T-helper 2 cell (primary cell): ENCODE measurements at regions not wholly inside any gene's neighbourhood (a gene's known extent, or its start where the extent isn't known, plus 50 kb on each side); places are given as distances from the start of the nearest gene placed in this dataset.
"Not testable (repeated sequence)": the region's sequence is repeated elsewhere in the genome, so short reads cannot be mapped to it uniquely, and the experiment has no call there.

ENCODE experiments used
- DNase-seq, 5 experiments: peaks; one replicate each; pipeline versions ENCODE4 v3.0.0 to v3.0.0-alpha.2; 2012 to 2022

DNA sequence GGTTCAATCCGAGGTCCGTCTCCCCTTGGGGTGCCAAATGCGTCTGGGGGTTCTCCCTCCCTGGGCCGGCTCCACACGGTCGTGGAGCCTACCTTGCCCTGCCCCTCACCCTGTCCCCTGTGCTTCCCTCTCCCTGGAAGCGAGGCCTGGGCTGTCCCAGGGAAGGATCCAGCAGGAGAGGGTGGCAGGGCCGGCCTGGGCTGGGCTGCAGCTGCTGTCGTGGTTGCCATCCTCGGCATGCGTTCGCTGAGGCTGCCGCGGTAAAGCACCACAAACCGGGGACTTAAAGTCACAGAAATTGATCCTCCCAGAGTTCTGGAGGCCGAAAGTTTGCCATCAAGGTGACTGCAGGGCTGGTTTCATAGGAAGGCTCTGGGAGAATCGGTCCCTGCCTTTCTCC, 123.0 kb upstream of the TMPRSS2 start:
- DNase-seq, result no peak

- DNase-seq, result no peak
Observed at GRCh38 chr21:41630249-41630648, 122.3 kb upstream of the TMPRSS2 start.

DNA sequence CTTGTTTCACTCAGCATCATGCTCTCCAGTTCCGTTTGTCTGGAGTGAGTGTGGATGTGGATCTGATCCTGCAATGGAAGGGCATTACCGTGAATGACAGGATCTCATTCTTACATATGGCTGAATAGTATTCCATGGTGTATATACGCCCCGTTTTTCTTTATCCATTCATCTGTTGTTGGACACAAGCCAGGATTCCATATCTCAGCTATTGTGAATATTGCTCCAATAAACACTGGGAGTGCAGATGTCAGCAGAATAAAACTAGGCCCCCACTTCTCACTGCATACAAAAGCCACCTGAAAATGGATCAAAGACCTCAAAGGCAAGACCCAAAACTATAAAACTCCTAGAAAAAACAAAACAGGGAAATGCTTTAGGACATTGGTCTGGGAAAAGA, 120.3 kb upstream of the TMPRSS2 start:
- DNase-seq, result no peak

DNA sequence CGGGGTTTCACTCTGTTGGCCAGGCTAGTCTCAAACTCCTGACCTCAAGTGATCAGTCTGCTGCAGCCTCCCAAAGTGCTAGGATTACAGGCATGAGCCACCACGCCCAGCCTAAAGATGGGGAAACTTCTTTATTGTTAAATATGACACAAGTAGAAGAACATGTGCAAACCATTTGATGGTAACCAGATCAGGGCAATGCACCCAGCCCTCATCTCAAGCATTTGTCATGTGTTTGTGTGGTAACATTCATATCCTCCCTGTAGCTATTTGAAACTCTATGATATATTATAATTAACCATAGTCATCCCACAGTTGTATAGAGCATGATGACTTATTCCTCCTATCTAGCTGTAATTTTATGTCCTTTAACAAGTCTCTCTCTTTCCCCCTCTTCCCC, 119.5 kb upstream of the TMPRSS2 start:
- DNase-seq, result no peak

DNA sequence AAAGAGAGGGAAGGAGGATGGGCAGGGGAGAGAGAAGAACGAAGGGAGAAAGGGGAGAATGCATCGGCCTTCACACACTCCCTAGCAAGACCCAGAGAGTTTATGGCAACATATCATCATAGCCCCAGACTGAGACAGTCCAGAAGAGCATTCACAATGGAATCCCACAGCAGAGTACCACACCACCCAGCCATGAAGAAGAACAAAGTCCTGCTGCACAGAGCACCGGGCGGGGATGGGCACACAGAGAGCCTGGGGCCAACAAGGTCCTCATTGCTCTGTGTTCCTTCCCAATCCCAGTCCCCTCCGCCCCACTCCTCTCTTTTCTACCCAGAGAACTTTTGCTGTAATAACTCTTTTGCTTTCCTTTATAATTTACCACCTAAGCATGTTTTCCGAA, 118.1 kb upstream of the TMPRSS2 start:
- DNase-seq, result no peak

GRCh38 chr21:41625428-41625827, 117.5 kb upstream of the TMPRSS2 start:
- DNase-seq, result no peak

- DNase-seq, result no peak
Observed at GRCh38 chr21:41624674-41625310, 116.8 kb upstream of the TMPRSS2 start.

- no peak for DNase-seq
Observed at GRCh38 chr21:41623945-41624344, 116.0 kb upstream of the TMPRSS2 start.

DNA sequence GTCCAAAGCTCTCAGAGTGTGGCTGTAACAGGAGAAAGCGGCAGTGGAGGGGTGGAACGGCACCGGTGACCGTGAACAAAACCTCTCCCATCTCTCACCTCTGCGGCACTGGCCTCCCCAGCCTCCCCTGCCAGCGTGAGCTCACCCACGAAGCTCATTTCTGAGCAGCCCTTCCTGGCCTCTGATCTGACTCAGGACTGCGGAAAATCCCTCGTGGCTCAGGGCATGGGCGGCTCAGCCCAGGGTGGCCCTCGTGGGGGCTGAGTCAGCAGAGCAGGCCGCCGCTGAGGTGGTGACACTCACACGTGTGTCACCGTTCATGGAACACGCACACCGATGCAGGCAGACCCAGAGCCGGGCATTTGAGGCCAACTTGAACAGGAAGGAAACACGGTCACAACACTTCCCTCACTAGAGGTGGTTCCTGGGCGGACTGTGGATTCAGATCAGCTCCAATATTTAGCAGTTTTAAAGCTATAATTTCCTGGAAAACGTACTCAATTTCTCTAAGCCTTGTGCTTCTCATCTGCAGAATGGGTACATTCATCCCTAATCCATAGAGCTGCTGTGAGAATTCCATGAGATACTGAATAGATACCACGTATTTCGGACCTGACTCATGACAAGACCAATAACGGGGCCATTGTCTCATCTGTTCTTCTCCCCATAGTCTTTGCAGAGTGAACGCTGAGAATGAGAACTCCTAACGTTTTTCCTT, 115.0 kb upstream of the TMPRSS2 start:
- no peak for DNase-seq

DNA sequence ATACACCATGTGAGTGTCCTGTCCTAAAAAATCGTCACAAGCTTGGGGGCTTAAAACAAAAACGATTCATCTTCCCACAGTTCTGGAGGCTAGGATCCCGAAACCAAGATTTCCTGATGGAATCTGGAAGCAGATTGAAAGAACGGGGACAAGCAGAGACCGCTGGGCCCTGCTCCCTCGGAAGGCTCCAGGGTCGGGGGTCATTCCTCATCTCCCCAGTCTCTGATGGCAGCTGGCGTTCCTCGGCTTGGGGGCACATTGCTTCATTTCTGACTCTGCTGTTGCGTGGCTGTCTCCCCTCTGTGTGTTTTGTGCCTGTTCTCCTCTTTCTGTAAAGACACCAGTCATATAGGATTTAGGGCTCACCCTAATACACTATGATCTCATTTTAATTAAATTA, 114.2 kb upstream of the TMPRSS2 start:
- no peak for DNase-seq

DNA sequence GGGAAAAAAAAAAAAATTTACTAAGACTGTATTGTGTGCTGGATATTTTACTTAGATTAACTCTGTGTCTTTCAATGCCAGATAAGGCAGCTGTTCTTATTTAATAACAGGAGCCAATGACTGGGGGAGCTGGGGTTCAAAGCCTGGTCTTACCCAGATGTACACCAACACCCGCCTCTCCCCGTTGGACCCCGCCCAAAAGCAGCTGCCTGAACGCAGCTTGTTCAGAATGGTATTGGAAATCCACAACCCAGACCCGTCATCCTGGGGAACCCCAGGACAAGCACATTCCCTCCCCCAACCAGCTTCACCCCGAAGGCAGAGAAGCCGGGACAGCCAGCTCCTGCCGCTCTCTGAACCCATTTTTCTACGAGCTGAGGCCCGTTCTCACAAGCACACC, 113.6 kb upstream of the TMPRSS2 start:
- no peak for DNase-seq

- DNase-seq, result no peak
Observed at GRCh38 chr21:41620982-41621381, 113.0 kb upstream of the TMPRSS2 start.

GRCh38 chr21:41620541-41620940, 112.6 kb upstream of the TMPRSS2 start:
- no peak for DNase-seq

DNA sequence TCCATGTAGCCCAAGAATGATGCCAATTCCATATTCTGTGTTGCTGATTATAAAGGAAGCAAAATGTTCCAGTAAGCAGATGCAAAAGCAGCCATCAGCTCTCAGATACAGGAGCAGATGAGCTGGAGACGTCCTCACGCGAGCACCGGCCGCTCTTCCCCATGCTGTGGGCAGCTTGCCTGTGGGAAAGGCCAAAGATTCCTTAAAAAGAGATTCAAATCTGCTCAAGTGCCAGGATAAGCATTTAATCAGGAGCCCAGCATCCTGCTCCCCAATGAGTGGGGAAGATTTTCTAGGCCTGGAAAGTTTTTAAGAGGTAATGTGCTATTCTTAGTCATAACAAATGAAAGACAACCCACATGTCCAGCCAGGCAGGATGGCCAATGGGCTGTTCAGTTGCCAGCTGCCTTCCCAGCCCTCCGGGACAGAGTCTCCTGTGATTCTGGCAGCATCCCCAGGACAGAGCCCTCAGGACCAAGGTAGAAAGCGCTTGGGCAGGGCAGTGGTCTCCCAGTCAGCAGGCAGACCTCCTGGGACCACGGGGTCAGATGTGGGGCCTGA, 108.2 kb upstream of the TMPRSS2 start:
- DNase-seq, result no peak

GRCh38 chr21:41615613-41616012, 107.7 kb upstream of the TMPRSS2 start:
- no peak for DNase-seq

DNA sequence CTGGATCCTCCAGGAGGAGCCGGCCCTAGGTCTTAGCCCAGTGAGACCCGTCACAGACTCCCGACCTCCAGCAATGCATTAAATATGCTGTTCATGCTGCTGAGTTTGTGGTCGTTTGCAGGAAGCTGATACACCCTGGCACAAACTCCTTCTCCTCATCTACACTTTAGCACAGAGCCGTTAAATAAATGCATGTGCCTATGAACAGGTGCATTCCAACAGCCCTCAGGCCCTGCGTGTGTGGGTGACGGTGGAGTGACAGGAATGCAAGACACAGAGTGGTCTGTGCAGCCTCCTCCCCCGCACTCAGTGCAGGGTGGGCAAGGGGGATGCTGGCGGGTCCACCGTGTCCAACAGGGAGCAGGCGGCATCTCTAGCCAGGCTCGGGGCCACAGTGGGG, 106.6 kb upstream of the TMPRSS2 start:
- DNase-seq, result no peak

- no peak for DNase-seq
Observed at GRCh38 chr21:41613533-41613909, 105.6 kb upstream of the TMPRSS2 start.

DNA sequence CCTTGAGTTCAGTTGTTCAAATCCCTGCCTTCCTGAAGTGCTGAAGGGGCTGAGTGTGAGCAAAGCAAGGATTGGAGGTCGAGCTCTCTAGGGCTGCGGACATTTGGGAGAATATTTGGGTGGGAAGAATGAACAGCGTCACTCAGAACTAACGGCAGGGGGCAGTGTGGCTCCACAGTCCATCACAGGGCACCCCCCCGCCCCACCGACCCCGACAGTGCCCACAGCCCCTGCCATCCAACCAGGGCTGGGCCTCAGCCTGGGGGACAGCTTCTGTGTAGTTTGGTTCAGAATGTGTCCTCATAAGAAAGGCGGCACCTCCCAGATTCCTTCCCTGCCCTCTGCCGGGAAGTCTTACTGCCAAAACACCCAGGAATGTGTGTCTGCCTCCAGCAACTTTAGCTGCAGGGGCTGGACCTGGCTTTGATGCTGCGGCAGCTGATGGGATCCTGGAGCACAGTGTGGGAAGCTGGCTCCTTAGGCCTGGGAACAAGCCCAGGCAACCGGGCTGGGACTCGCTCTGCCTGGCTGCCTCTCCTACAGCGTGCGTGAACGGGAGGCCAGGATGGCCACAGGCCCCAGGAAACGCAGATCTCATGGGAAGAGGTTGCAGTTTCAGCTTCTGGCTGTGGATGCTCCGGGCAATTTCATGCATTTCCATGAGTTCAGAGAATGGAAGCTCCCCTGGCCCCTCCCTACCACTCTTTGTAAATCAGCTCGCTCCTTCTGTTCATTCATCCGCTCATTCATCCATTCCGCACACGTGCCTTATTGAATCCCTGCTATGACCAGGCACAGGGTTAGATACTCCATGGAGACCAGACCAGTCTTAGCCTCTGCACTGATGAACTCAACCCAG, 104.9 kb upstream of the TMPRSS2 start:
- DNase-seq, result peak in 1 of 5 experiments; percentile 6

GRCh38 chr21:41611966-41612606, 104.1 kb upstream of the TMPRSS2 start:
- no peak for DNase-seq

GRCh38 chr21:41611441-41611840, 103.5 kb upstream of the TMPRSS2 start:
- no peak for DNase-seq

- not testable (repeated sequence) for DNase-seq
Observed at GRCh38 chr21:41610840-41611115, 102.8 kb upstream of the TMPRSS2 start.

GRCh38 chr21:41610042-41610839, 102.3 kb upstream of the TMPRSS2 start:
- peak in 1 of 5 experiments; percentile 9 for DNase-seq
